PC-3 (cell line): ENCODE measurements at regions not wholly inside any gene's neighbourhood (a gene's known extent, or its start where the extent isn't known, plus 50 kb on each side); places are given as distances from the start of the nearest gene placed in this dataset.

ENCODE experiments used
- ATAC-seq: fragments of 200-7000 bp; cut with Tn5 transposase; 2 replicates; pipeline ENCODE4 v1.9.1; 2020; ENCODE audit warnings: mild to moderate bottlenecking, moderate library complexity
- BruUV-seq: library from RNA; stranded (reverse); fragments of 400-500 nt; replicated peaks from 2 replicates; lab custom pipeline; 2021; lab: Mats Ljungman, UMichigan
- CTCF ChIA-PET: fragments of 300-600 bp; sonication (Branson Sonifier 250); formaldehyde crosslinking; loops from one replicate; lab custom pipeline; 2022; ENCODE audit warnings: antibody characterized with exemption; lab: Charles Lee
- POLR2A ChIA-PET: fragments of 300-600 bp; sonication (Branson Sonifier 250); formaldehyde crosslinking; loops from one replicate; lab custom pipeline; 2022; ENCODE audit warnings: antibody characterized with exemption; ENCODE audit not compliant: unreplicated experiment; lab: Charles Lee
- DNase-seq: peaks from one replicate; pipeline ENCODE4 v3.0.0-alpha.2; 2015
- H2AFZ ChIP-seq: fragments of 300-600 bp; sonication (generic); 2 replicates; pipeline ENCODE4 v1.6.0; 2016; ENCODE audit warnings: antibody characterized with exemption, low read length
- H3F3A ChIP-seq: fragments of 300-600 bp; sonication (generic); one replicate; pipeline ENCODE4 v1.6.0; 2017; ENCODE audit warnings: antibody characterized with exemption, low read length, control low read depth, mild to moderate bottlenecking; ENCODE audit not compliant: unreplicated experiment
- H3K27ac ChIP-seq: fragments of 300-600 bp; sonication (generic); 2 replicates; pipeline ENCODE4 v1.5.1; 2016; ENCODE audit warnings: mild to moderate bottlenecking, low read length
- H3K27me3 ChIP-seq: fragments of 300-600 bp; sonication (generic); 2 replicates; pipeline ENCODE4 v1.6.1; 2016; ENCODE audit warnings: low read length, mixed read lengths
- H3K36me3 ChIP-seq: fragments of 300-600 bp; sonication (generic); 2 replicates; pipeline ENCODE4 v1.6.1; 2016; ENCODE audit warnings: low read depth, mixed run types, low read length, mixed read lengths
- H3K4me1 ChIP-seq: fragments of 300-600 bp; sonication (generic); 2 replicates; pipeline ENCODE4 v1.5.1; 2016; ENCODE audit warnings: low read length; ENCODE audit not compliant: insufficient read depth
- H3K4me2 ChIP-seq: fragments of 300-600 bp; sonication (generic); 2 replicates; pipeline ENCODE4 v1.6.0; 2016; ENCODE audit warnings: low read length
- H3K4me3 ChIP-seq: fragments of 300-600 bp; sonication (generic); 2 replicates; pipeline ENCODE4 v1.5.1; 2016; ENCODE audit warnings: mild to moderate bottlenecking, low read length, mixed read lengths
- H3K79me2 ChIP-seq: fragments of 300-600 bp; sonication (generic); 2 replicates; pipeline ENCODE4 v1.6.1; 2017; ENCODE audit warnings: low read length, mixed read lengths
- H3K9ac ChIP-seq: fragments of 300-600 bp; sonication (generic); 2 replicates; pipeline ENCODE4 v1.6.0; 2016; ENCODE audit warnings: mild to moderate bottlenecking, low read length
- H3K9me2 ChIP-seq: fragments of 300-600 bp; sonication (generic); replicated peaks from 2 replicates; pipeline ENCODE4 v1.6.1; 2016; ENCODE audit warnings: mixed run types, low read length, mixed read lengths
- H3K9me3 ChIP-seq: fragments of 300-600 bp; sonication (generic); 2 replicates; pipeline ENCODE4 v1.6.1; 2016; ENCODE audit warnings: low read length, mixed read lengths
- H4K20me1 ChIP-seq: fragments of 300-600 bp; sonication (generic); 2 replicates; pipeline ENCODE4 v1.6.1; 2016; ENCODE audit warnings: low read length, mixed read lengths
- CTCF ChIP-seq: fragments of 300-600 bp; sonication (generic); conservative IDR thresholded peaks from 2 replicates; pipeline ENCODE4 v1.5.1; 2017; ENCODE audit warnings: antibody characterized with exemption, low read depth, mild to moderate bottlenecking, low read length
- EZH2 ChIP-seq: fragments of 300-600 bp; sonication (generic); IDR thresholded peaks from one replicate; pipeline ENCODE4 v1.6.1; 2017; ENCODE audit warnings: antibody characterized with exemption, mild to moderate bottlenecking, low read length; ENCODE audit not compliant: unreplicated experiment
- EZH2phosphoT487 ChIP-seq: fragments of 300-600 bp; sonication (generic); IDR thresholded peaks from 2 replicates; pipeline ENCODE4 v1.6.1; 2018; ENCODE audit warnings: mild to moderate bottlenecking, antibody characterized with exemption, low read length, borderline replicate concordance
- intact Hi-C: fragments of 100-400 bp; cut with micrococcal nuclease; formaldehyde crosslinking; loops from 2 replicates; pipeline ENCODE4 v1.9.0; 2023

DNA sequence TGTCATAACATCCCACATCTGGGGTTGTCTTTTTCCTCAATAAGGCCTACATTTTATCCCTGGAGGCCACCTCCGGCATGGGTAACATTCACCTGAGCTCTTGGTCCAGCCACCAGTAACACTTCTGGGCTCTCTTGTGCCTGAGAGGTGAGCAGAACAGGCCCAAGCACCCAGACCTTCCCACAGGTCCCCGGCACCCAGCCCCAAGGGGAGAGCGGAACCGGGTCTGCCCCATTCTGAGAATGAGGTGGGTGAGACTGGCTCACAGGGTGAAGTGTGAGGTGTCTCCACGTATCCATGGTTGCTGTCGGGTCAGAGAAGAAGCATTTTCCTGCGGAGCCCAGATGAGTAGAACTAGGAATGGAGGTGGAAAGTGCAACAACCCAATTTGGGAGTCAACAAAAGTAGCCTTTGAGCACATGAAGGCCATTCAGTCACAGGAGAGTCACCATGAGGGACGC is 496.7 kb upstream of the MYT1L start:
- intact Hi-C loops, result no loop called here

DNA sequence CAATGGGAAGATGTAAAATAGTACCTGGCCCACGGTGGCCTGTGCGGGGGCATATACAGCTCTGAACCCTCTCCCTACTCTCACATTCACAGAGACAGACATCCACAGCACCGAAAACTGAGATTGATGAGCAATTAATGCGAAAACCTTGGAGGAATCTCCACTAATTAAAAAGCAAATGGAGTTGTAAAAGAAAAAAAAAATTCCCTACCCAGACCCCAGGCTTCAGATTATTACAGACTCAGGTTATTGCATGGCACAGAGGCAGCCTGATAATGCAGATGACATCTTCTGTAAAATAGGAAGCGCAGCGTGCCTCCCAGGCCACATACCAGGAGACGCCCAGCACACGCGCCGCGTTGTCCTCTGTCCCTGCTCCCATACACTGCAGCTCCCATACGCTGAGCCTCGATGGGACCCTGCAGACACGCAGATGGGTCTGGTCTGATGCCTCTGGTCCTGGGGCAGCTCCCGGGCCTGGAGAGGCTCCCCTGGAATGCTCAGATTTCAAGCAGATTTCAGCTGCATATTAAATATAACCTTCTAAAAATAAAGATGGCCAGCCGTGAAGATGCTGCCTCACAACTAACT is 496.1 kb upstream of the MYT1L start:
- Histone ChIP-seq H2AFZ (no peak overlapping the region), H3K27me3 (0 out of 2 replicates have a peak, but pooled peaks cover 4% of the 10 kb centered on the region), H3F3A (no peaks in the 10 kb centered on the region), H4K20me1 (no peaks in the 10 kb centered on the region), H3K9me2 (no peaks in the 10 kb centered on the region), H3K4me1 (no peaks in the 10 kb centered on the region), H3K9ac (no peak overlapping the region), H3K9me3 (no peaks in the 10 kb centered on the region), H3K4me2 (no peak overlapping the region), H3K27ac (no peak overlapping the region), H3K4me3 (no peak overlapping the region), H3K36me3 (no peaks in the 10 kb centered on the region), H3K79me2 (no peaks in the 10 kb centered on the region)
- ATAC-seq, result no peak
- TF ChIP-seq EZH2 (no peak), EZH2phosphoT487 (no peak), CTCF (no peak)
- BruUV-seq, result no TSS peak
- no peak for DNase-seq
- ChIA-PET POLR2A (no interaction called here), CTCF (no interaction called here)
- intact Hi-C loops, result no loop called here

More for the DNA sequence above, 496.7 kb upstream of the MYT1L start:
- no peak overlapping the region for H3K9ac ChIP-seq
- no peak for ATAC-seq
- no peaks in the 10 kb centered on the region for H3K9me2 ChIP-seq
- H3K4me1 ChIP-seq, result no peaks in the 10 kb centered on the region
- no peak overlapping the region for H3K4me2 ChIP-seq
- H3K9me3 ChIP-seq, result no peaks in the 10 kb centered on the region
- ChIA-PET CTCF (no interaction called here), POLR2A (no interaction called here)
- 0 out of 2 replicates have a peak, but pooled peaks cover 4% of the 10 kb centered on the region for H3K27me3 ChIP-seq
- no peak overlapping the region for H3K4me3 ChIP-seq
- BruUV-seq, result no TSS peak
- DNase-seq, result no peak
- H2AFZ ChIP-seq, result no peak overlapping the region
- no peaks in the 10 kb centered on the region for H3K79me2 ChIP-seq
- no peaks in the 10 kb centered on the region for H4K20me1 ChIP-seq
- H3K27ac ChIP-seq, result no peak overlapping the region
- TF ChIP-seq CTCF (no peak), EZH2phosphoT487 (no peak), EZH2 (no peak)
- no peaks in the 10 kb centered on the region for H3F3A ChIP-seq
- no peaks in the 10 kb centered on the region for H3K36me3 ChIP-seq

DNA sequence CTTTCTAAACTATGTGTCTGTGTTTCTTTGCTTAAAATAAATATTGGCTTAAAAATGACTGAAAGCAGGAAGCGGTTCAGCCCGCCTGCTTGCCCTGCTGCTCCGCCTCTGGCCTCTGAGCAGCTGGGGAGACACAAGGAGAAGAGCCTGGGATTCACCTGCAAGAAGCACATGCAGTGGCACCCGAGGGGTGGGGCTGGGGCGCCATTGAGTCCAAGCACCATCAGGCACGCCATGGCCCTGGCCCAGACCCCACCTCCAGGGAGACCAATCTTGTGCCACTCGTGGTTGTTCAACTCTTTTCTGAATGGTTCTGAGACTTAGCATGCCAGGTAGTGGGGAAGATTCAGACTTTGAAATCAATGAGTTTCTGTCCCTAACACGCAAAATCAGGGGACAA is 495.5 kb upstream of the MYT1L start:
- Histone ChIP-seq H4K20me1 (no peaks in the 10 kb centered on the region), H3K4me1 (no peaks in the 10 kb centered on the region), H3K4me3 (no peak overlapping the region), H3K9me3 (no peaks in the 10 kb centered on the region), H3K4me2 (no peak overlapping the region), H2AFZ (no peak overlapping the region), H3K9ac (no peak overlapping the region), H3K27ac (no peak overlapping the region), H3K36me3 (no peaks in the 10 kb centered on the region), H3K9me2 (no peaks in the 10 kb centered on the region), H3K79me2 (no peaks in the 10 kb centered on the region), H3F3A (no peaks in the 10 kb centered on the region), H3K27me3 (0 out of 2 replicates have a peak, but pooled peaks cover 4% of the 10 kb centered on the region)
- no TSS peak for BruUV-seq
- intact Hi-C loops, result no loop called here
- ATAC-seq (no peak), DNase-seq (no peak)
- TF ChIP-seq EZH2phosphoT487 (no peak), CTCF (no peak), EZH2 (no peak)
- POLR2A ChIA-PET, result no interaction called here
- CTCF ChIA-PET, result no interaction called here
